ENCODE measurements at regions not wholly inside any gene's neighbourhood (a gene's known extent, or its start where the extent isn't known, plus 50 kb on each side); places are given as distances from the start of the nearest gene placed in this dataset.

- H3K27me3 ChIP-seq (ENCODE audit: insufficient read depth, low read depth, low read length) = no peaks in the 10 kb centered on the region
- no peak overlapping the region for H2AFZ ChIP-seq (ENCODE audit: low read depth, low read length)
- no peaks in the 10 kb centered on the region for H3K79me2 ChIP-seq (replicated peaks; ENCODE audit: insufficient read depth, low read length)
- H3K4me2 ChIP-seq (ENCODE audit: low read length) = no peak overlapping the region
- no peak overlapping the region for H3K9ac ChIP-seq (ENCODE audit: low read length)
- H3K27ac ChIP-seq (ENCODE audit: low read length) = no peak overlapping the region
- no peaks in the 10 kb centered on the region for H3K9me2 ChIP-seq (ENCODE audit: insufficient read depth, low read length)
- H3K4me3 ChIP-seq (ENCODE audit: low read length) = no peak overlapping the region
- H4K20me1 ChIP-seq (ENCODE audit: insufficient read depth) = no peaks in the 10 kb centered on the region
- H3K9me3 ChIP-seq (ENCODE audit: low read length) = no peaks in the 10 kb centered on the region
- TF ChIP-seq SMC3 (conservative IDR thresholded peaks at IDR 0.05; ENCODE audit: poor library complexity) = no peak
- TF ChIP-seq POLR2AphosphoS5 (IDR thresholded peaks at IDR 0.05) = no peak
- TF ChIP-seq, protein P1, sequence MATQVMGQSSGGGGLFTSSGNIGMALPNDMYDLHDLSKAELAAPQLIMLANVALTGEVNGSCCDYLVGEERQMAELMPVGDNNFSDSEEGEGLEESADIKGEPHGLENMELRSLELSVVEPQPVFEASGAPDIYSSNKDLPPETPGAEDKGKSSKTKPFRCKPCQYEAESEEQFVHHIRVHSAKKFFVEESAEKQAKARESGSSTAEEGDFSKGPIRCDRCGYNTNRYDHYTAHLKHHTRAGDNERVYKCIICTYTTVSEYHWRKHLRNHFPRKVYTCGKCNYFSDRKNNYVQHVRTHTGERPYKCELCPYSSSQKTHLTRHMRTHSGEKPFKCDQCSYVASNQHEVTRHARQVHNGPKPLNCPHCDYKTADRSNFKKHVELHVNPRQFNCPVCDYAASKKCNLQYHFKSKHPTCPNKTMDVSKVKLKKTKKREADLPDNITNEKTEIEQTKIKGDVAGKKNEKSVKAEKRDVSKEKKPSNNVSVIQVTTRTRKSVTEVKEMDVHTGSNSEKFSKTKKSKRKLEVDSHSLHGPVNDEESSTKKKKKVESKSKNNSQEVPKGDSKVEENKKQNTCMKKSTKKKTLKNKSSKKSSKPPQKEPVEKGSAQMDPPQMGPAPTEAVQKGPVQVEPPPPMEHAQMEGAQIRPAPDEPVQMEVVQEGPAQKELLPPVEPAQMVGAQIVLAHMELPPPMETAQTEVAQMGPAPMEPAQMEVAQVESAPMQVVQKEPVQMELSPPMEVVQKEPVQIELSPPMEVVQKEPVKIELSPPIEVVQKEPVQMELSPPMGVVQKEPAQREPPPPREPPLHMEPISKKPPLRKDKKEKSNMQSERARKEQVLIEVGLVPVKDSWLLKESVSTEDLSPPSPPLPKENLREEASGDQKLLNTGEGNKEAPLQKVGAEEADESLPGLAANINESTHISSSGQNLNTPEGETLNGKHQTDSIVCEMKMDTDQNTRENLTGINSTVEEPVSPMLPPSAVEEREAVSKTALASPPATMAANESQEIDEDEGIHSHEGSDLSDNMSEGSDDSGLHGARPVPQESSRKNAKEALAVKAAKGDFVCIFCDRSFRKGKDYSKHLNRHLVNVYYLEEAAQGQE (IDR thresholded peaks at IDR 0.05; ENCODE audit: borderline replicate concordance) = no peak
- TF ChIP-seq EP300 (conservative IDR thresholded peaks at IDR 0.05; ENCODE audit: poor library complexity, severe bottlenecking) = no peak
- TF ChIP-seq RAD21 (conservative IDR thresholded peaks at IDR 0.05) = no peak
- TF ChIP-seq EZH2 (IDR thresholded peaks at IDR 0.05; ENCODE audit: borderline replicate concordance, insufficient read depth, low read length, poor library complexity, severe bottlenecking) = no peak
- no peak for TF ChIP-seq CTCF (IDR thresholded peaks at IDR 0.05; ENCODE audit: poor library complexity, severe bottlenecking)
- no peak for TF ChIP-seq MXI1 (conservative IDR thresholded peaks at IDR 0.05; ENCODE audit: poor library complexity, severe bottlenecking)
- TF ChIP-seq TAF1 (IDR thresholded peaks at IDR 0.05; ENCODE audit: low read depth) = no peak
- no peaks in the 10 kb centered on the region for H3F3A ChIP-seq (ENCODE audit: insufficient read depth, low read length, poor library complexity, severe bottlenecking)
- H3K36me3 ChIP-seq (ENCODE audit: insufficient read depth, low read length) = no peaks in the 10 kb centered on the region
Observed at GRCh38 chr3:181461381-181461780, 250.3 kb upstream of the SOX2 start.

GRCh38 chr3:181459516-181459915 is 252.2 kb upstream of the SOX2 start:
- TF ChIP-seq SMC3 (conservative IDR thresholded peaks at IDR 0.05; ENCODE audit: poor library complexity) = no peak
- no peak for TF ChIP-seq MXI1 (conservative IDR thresholded peaks at IDR 0.05; ENCODE audit: poor library complexity, severe bottlenecking)
- TF ChIP-seq POLR2AphosphoS5 (IDR thresholded peaks at IDR 0.05) = no peak
- no peak for TF ChIP-seq TAF1 (IDR thresholded peaks at IDR 0.05; ENCODE audit: low read depth)
- TF ChIP-seq EP300 (conservative IDR thresholded peaks at IDR 0.05; ENCODE audit: poor library complexity, severe bottlenecking) = no peak
- TF ChIP-seq, protein P1 (IDR thresholded peaks at IDR 0.05; ENCODE audit: borderline replicate concordance) = no peak
- no peak for TF ChIP-seq CTCF (IDR thresholded peaks at IDR 0.05; ENCODE audit: poor library complexity, severe bottlenecking)
- no peak for TF ChIP-seq EZH2 (IDR thresholded peaks at IDR 0.05; ENCODE audit: borderline replicate concordance, insufficient read depth, low read length, poor library complexity, severe bottlenecking)
- H3F3A ChIP-seq (ENCODE audit: insufficient read depth, low read length, poor library complexity, severe bottlenecking) = no peaks in the 10 kb centered on the region
- no peak overlapping the region for H3K4me3 ChIP-seq (ENCODE audit: low read length)
- H3K79me2 ChIP-seq (replicated peaks; ENCODE audit: insufficient read depth, low read length) = peaks cover 4% of the 10 kb centered on the region
- no peaks in the 10 kb centered on the region for H3K9me2 ChIP-seq (ENCODE audit: insufficient read depth, low read length)
- no peak overlapping the region for H3K27ac ChIP-seq (ENCODE audit: low read length)
- no peaks in the 10 kb centered on the region for H3K9me3 ChIP-seq (ENCODE audit: low read length)
- H3K9ac ChIP-seq (ENCODE audit: low read length) = no peak overlapping the region
- H4K20me1 ChIP-seq (ENCODE audit: insufficient read depth) = no peaks in the 10 kb centered on the region
- H3K36me3 ChIP-seq (ENCODE audit: insufficient read depth, low read length) = no peaks in the 10 kb centered on the region
- no peak overlapping the region for H2AFZ ChIP-seq (ENCODE audit: low read depth, low read length)
- no peaks in the 10 kb centered on the region for H3K27me3 ChIP-seq (ENCODE audit: insufficient read depth, low read depth, low read length)
- H3K4me2 ChIP-seq (ENCODE audit: low read length) = no peak overlapping the region

All from neural cell (in vitro differentiated cells).